ENCODE measurements at regions not wholly inside any gene's neighbourhood (a gene's known extent, or its start where the extent isn't known, plus 50 kb on each side); places are given as distances from the start of the nearest gene placed in this dataset.

DNA sequence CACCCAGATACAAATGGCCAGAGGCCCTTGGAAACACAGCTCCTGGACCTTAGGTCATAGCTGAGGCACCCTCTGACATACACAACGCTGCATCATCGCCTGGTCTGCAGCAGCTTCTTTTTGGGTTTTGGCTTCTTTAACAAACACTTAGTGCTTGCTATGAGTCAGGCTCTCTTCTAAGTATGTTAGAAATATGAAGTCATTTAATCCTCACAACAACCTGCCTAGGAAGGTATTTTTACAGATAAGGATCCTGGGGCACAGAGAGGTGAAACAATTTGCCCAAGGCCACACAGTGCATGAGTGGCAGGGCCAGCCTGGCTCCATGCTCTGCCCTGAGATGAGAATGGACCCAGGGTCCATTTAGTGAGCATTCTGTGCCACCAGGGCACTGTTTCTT is 96.6 kb downstream of the TMEM17 start (continued):
- no peak for TF ChIP-seq E2F4 (CRISPR knock-in tag; IDR thresholded peaks at IDR 0.05; ENCODE audit: borderline replicate concordance, low read depth)
- TF ChIP-seq TP53 (CRISPR knock-in tag; IDR thresholded peaks at IDR 0.05) = no peak
- no peak for TF ChIP-seq ERG (CRISPR knock-in tag; IDR thresholded peaks at IDR 0.05)
- no peak for TF ChIP-seq ZNF532 (CRISPR knock-in tag; IDR thresholded peaks at IDR 0.05; ENCODE audit: borderline replicate concordance)
- no peak for TF ChIP-seq PRRX2 (CRISPR knock-in tag; IDR thresholded peaks at IDR 0.05)
- no peak for TF ChIP-seq ZNF425 (CRISPR knock-in tag; conservative IDR thresholded peaks at IDR 0.05)
- TF ChIP-seq, protein P1, sequence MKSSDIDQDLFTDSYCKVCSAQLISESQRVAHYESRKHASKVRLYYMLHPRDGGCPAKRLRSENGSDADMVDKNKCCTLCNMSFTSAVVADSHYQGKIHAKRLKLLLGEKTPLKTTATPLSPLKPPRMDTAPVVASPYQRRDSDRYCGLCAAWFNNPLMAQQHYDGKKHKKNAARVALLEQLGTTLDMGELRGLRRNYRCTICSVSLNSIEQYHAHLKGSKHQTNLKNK (CRISPR knock-in tag; IDR thresholded peaks at IDR 0.05) = no peak
- TF ChIP-seq TEAD4 (CRISPR knock-in tag; IDR thresholded peaks at IDR 0.05) = no peak
- TF ChIP-seq, protein P2, sequence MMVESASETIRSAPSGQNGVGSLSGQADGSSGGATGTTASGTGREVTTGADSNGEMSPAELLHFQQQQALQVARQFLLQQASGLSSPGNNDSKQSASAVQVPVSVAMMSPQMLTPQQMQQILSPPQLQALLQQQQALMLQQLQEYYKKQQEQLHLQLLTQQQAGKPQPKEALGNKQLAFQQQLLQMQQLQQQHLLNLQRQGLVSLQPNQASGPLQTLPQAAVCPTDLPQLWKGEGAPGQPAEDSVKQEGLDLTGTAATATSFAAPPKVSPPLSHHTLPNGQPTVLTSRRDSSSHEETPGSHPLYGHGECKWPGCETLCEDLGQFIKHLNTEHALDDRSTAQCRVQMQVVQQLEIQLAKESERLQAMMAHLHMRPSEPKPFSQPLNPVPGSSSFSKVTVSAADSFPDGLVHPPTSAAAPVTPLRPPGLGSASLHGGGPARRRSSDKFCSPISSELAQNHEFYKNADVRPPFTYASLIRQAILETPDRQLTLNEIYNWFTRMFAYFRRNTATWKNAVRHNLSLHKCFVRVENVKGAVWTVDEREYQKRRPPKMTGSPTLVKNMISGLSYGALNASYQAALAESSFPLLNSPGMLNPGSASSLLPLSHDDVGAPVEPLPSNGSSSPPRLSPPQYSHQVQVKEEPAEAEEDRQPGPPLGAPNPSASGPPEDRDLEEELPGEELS (CRISPR knock-in tag; IDR thresholded peaks at IDR 0.05) = no peak

DNA sequence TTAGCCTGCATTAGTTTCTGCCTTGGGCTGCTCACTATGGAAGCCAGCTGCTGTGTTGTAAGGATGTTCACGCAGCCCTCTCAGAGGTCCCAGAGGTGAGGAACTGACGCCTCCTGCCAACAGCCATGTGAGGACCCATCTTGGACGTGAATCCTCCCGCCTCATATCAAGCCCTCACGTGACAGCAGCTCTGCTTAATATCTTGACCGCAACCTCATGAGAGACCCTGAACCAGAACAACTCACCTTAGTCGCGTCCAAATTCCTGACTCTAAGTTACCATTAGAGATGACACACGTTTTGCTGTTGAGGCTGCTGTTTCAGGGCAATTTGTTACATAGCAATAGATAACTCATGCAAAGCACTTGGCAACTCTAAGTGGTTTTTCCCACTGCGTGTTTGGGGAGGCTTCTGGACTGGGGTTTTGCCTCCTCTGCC is 97.7 kb downstream of the TMEM17 start:
- DNase-seq (ENCODE audit: low spot score) (no peak), ATAC-seq (no peak)
- H3K27ac Mint-ChIP-seq = no peak overlapping the region
- peaks cover 2% of the 10 kb centered on the region; the same call in 1 of the 2 replicates for H3K27me3 Mint-ChIP-seq (ENCODE audit: low read depth)
- H3K4me1 Mint-ChIP-seq = peaks cover 34% of the 10 kb centered on the region
- no peak overlapping the region for H3K4me3 Mint-ChIP-seq
- H3K9me3 Mint-ChIP-seq = no peaks in the 10 kb centered on the region
- CTCF ChIA-PET = interaction anchor here (0.6 to 1.0 kb wide), 2 partner anchors 10 to 438 kb away, joined by 3 to 6 read pairs; no protein-coding TSS in a partner anchor
- no peaks in the 10 kb centered on the region for H3K36me3 Mint-ChIP-seq
- POLR2A ChIA-PET = no interaction called here
- no peak for TF ChIP-seq ZBTB21 (CRISPR knock-in tag; IDR thresholded peaks at IDR 0.05; ENCODE audit: borderline replicate concordance)
- TF ChIP-seq GRHL2 (CRISPR knock-in tag; IDR thresholded peaks at IDR 0.05; ENCODE audit: insufficient replicate concordance, severe bottlenecking) = no peak
- TF ChIP-seq, protein P1 (CRISPR knock-in tag; IDR thresholded peaks at IDR 0.05) = no peak
- no peak for TF ChIP-seq OVOL2 (CRISPR knock-in tag; IDR thresholded peaks at IDR 0.05; ENCODE audit: borderline replicate concordance)
- no peak for TF ChIP-seq ZNF425 (CRISPR knock-in tag; conservative IDR thresholded peaks at IDR 0.05)
- no peak for TF ChIP-seq USF2 (CRISPR knock-in tag; IDR thresholded peaks at IDR 0.05)
- TF ChIP-seq, protein P3, sequence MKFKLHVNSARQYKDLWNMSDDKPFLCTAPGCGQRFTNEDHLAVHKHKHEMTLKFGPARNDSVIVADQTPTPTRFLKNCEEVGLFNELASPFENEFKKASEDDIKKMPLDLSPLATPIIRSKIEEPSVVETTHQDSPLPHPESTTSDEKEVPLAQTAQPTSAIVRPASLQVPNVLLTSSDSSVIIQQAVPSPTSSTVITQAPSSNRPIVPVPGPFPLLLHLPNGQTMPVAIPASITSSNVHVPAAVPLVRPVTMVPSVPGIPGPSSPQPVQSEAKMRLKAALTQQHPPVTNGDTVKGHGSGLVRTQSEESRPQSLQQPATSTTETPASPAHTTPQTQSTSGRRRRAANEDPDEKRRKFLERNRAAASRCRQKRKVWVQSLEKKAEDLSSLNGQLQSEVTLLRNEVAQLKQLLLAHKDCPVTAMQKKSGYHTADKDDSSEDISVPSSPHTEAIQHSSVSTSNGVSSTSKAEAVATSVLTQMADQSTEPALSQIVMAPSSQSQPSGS (CRISPR knock-in tag; IDR thresholded peaks at IDR 0.05; ENCODE audit: borderline replicate concordance, low read depth) = no peak
- no peak for TF ChIP-seq ZNF121 (CRISPR knock-in tag; IDR thresholded peaks at IDR 0.05)
- no peak for TF ChIP-seq RORB (CRISPR knock-in tag; IDR thresholded peaks at IDR 0.05)
- TF ChIP-seq SMAD3 (CRISPR knock-in tag; IDR thresholded peaks at IDR 0.05; ENCODE audit: borderline replicate concordance) = no peak

All from WTC11 (cell line).